Left ventricle myocardium inferior (tissue), 1 donor: ENCODE measurements at regions not wholly inside any gene's neighbourhood (a gene's known extent, or its start where the extent isn't known, plus 50 kb on each side); places are given as distances from the start of the nearest gene placed in this dataset.

Experiments used
- DNase-seq: peaks from one replicate; pipeline ENCODE4 v3.0.0-alpha.2; 2020
- H3K27ac ChIP-seq: fragments of 200-600 bp; replicated peaks from 2 replicates; pipeline ENCODE4 v1.8.0; 2021
- H3K27me3 ChIP-seq: fragments of 200-600 bp; 2 replicates; pipeline ENCODE4 v1.8.0; 2021; ENCODE audit warnings: low read depth
- H3K36me3 ChIP-seq: fragments of 200-600 bp; 2 replicates; pipeline ENCODE4 v1.8.0; 2021
- H3K4me1 ChIP-seq: fragments of 200-600 bp; 2 replicates; pipeline ENCODE4 v1.8.0; 2021
- H3K4me3 ChIP-seq: fragments of 200-600 bp; 2 replicates; pipeline ENCODE4 v1.8.0; 2021; ENCODE audit warnings: mild to moderate bottlenecking, moderate library complexity
- H3K9me3 ChIP-seq: fragments of 200-600 bp; replicated peaks from 2 replicates; pipeline ENCODE4 v1.8.0; 2021
- intact Hi-C: fragments of 100-400 bp; cut with micrococcal nuclease; formaldehyde crosslinking; loops from one replicate; pipeline ENCODE4 v1.11.0; 2022
- TF ChIP-seq, protein P1 (sequence below): fragments of 200-600 bp; IDR thresholded peaks from 2 replicates; pipeline ENCODE4 v1.8.0; 2021; ENCODE audit warnings: antibody characterized with exemption, mild to moderate bottlenecking, borderline replicate concordance
- donor health status: DM: no; HTN: yes; CAD: no; lungs with severe emphysema.

DNA sequence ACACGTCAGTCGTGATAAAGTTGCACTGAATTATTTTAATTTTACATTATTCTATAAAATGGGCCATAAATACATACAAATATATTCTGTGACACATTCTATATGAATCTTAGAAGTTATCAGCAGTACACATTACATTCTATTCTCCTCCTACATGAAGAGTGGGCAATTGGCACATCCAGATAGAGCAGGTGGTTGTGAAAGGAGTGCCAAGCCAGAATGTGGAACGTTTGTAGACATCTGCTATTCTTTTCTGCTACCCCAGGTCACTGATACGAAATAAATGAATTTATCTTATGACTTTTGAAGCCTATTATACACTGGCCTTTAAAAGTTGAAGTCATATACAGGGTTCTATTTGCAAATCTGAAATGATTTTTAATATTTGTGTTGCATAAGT is 373.2 kb downstream of the PCDH17 start:
- DNase-seq: no peak
- no peak overlapping the region for H3K4me3 ChIP-seq
- H3K27ac ChIP-seq: no peak overlapping the region
- no peaks in the 10 kb centered on the region for H3K27me3 ChIP-seq
- intact Hi-C loops: no loop called here
- peaks cover 4% of the 10 kb centered on the region for H3K9me3 ChIP-seq
- TF ChIP-seq, protein P1, sequence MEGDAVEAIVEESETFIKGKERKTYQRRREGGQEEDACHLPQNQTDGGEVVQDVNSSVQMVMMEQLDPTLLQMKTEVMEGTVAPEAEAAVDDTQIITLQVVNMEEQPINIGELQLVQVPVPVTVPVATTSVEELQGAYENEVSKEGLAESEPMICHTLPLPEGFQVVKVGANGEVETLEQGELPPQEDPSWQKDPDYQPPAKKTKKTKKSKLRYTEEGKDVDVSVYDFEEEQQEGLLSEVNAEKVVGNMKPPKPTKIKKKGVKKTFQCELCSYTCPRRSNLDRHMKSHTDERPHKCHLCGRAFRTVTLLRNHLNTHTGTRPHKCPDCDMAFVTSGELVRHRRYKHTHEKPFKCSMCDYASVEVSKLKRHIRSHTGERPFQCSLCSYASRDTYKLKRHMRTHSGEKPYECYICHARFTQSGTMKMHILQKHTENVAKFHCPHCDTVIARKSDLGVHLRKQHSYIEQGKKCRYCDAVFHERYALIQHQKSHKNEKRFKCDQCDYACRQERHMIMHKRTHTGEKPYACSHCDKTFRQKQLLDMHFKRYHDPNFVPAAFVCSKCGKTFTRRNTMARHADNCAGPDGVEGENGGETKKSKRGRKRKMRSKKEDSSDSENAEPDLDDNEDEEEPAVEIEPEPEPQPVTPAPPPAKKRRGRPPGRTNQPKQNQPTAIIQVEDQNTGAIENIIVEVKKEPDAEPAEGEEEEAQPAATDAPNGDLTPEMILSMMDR: no peak
- H3K36me3 ChIP-seq: no peaks in the 10 kb centered on the region
- no peaks in the 10 kb centered on the region for H3K4me1 ChIP-seq

DNA sequence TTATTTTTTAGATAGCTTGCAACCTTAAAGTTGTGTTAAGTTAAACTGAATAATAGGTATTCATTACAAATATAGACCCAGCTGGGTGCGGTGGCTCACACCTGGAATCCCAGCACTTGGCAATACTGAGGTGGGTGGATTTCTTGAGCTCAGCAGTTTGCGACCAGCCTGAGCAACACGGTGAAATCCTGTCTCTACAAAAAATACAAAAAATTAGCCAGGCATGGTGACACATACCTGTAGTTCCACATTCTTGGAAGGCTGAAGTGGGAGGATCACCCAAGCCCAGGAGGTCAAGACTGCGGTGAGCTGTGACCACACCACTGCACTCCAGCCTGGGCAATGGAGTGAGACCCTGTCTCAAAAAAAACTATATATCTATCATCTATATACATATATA is 386.5 kb downstream of the PCDH17 start:
- H3K4me1 ChIP-seq: no peaks in the 10 kb centered on the region
- no peak overlapping the region for H3K27ac ChIP-seq
- TF ChIP-seq, protein P1: no peak
- H3K27me3 ChIP-seq: no peaks in the 10 kb centered on the region
- no peaks in the 10 kb centered on the region for H3K36me3 ChIP-seq
- no peak for DNase-seq
- no peak overlapping the region for H3K4me3 ChIP-seq
- intact Hi-C loops: no loop called here
- no peaks in the 10 kb centered on the region for H3K9me3 ChIP-seq

DNA sequence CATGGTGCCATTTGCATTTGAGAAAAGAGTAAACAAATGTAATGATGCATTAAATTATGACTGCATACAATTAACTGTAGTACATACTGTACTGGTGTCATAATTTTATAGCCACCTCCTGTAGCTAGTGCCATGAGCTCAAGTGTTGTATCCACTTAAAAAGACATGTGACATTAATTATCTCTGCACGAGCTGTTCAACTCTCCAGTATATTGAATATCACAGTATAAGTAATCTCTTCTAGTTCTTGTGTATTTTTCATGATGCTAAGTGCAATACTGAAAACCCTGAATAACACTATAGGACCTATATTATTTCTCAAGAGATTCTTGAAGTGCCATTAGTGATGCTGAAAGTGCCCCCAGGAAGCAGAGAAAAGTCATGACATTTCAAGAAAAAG is 387.3 kb downstream of the PCDH17 start:
- TF ChIP-seq, protein P1: no peak
- Histone ChIP-seq H3K27me3 (no peaks in the 10 kb centered on the region), H3K36me3 (no peaks in the 10 kb centered on the region), H3K27ac (no peak overlapping the region), H3K9me3 (no peaks in the 10 kb centered on the region), H3K4me1 (no peaks in the 10 kb centered on the region), H3K4me3 (no peak overlapping the region)
- intact Hi-C loops: no loop called here
- no peak for DNase-seq

DNA sequence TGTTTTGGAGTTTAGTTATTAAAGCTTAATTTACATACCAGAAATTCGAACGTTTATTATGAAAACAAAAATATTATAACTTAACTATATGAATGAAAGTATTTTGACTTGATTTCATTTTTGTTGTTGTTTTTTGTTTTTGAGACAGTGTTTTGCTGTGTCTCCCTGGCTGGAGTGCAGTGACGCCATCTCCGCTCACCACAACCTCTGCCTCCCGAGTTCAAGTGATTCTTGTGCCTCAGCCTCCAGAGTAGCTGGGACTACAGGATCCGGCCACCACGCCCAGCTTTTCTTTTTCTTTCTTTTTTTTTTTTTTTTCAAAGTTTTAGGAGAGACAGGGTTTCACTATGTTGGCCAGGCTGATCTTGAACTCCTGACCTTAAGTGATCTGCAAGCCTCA is 392.6 kb downstream of the PCDH17 start:
- Histone ChIP-seq H3K27ac (no peak overlapping the region), H3K27me3 (no peaks in the 10 kb centered on the region), H3K36me3 (no peaks in the 10 kb centered on the region), H3K4me3 (no peak overlapping the region), H3K9me3 (no peaks in the 10 kb centered on the region), H3K4me1 (no peaks in the 10 kb centered on the region)
- DNase-seq: no peak
- intact Hi-C loops: no loop called here
- TF ChIP-seq, protein P1: no peak

DNA sequence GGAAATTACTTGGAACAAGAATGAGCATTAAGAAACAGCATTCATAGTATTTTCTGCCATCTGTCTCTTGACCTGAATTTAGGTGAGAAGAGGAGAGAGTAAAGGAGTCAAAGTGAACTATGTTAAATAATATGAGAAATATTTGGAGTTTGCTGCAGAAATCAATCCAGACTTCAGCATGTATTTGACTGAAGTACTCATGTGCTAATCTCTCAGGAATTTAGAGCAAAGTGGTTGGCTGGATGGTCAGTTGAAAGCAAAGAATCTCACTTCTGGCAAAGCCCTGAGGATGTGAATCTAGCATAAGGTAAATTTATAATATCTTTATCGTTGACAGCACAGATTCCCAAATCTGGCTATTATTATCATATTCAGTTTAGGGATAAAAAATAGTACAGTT is 394.3 kb downstream of the PCDH17 start:
- Histone ChIP-seq H3K27me3 (no peaks in the 10 kb centered on the region), H3K4me3 (no peak overlapping the region), H3K9me3 (no peaks in the 10 kb centered on the region), H3K27ac (no peak overlapping the region), H3K4me1 (no peaks in the 10 kb centered on the region), H3K36me3 (no peaks in the 10 kb centered on the region)
- DNase-seq: no peak
- TF ChIP-seq, protein P1: no peak
- intact Hi-C loops: no loop called here
